Neural progenitor cell (in vitro differentiated cells): ENCODE measurements at regions not wholly inside any gene's neighbourhood (a gene's known extent, or its start where the extent isn't known, plus 50 kb on each side); places are given as distances from the start of the nearest gene placed in this dataset.

ENCODE experiments used
- DNase-seq: peaks from one replicate; pipeline ENCODE4 v3.0.0-alpha.2; 2016; ENCODE audit warnings: low spot score
- H2AFZ ChIP-seq: fragments of 200-600 bp; sonication (generic); replicated peaks from 2 replicates; pipeline ENCODE4 v1.6.1; 2016; ENCODE audit warnings: antibody characterized with exemption
- H3F3A ChIP-seq: fragments of 200-600 bp; sonication (generic); 2 replicates; pipeline ENCODE4 v1.6.1; 2016; ENCODE audit warnings: antibody characterized with exemption, low read depth
- H3K27ac ChIP-seq: fragments of 200-600 bp; sonication (generic); 2 replicates; pipeline ENCODE4 v1.5.1; 2016; ENCODE audit warnings: mild to moderate bottlenecking
- H3K27me3 ChIP-seq: fragments of 200-600 bp; sonication (generic); 2 replicates; pipeline ENCODE4 v1.6.1; 2016; ENCODE audit warnings: mild to moderate bottlenecking, moderate library complexity
- H3K36me3 ChIP-seq: fragments of 200-600 bp; sonication (generic); 2 replicates; pipeline ENCODE4 v1.5.1; 2016
- H3K4me1 ChIP-seq: fragments of 200-600 bp; sonication (generic); 2 replicates; pipeline ENCODE4 v1.6.1; 2016; ENCODE audit warnings: mixed run types
- H3K4me2 ChIP-seq: fragments of 200-600 bp; sonication (generic); 2 replicates; pipeline ENCODE4 v1.6.1; 2016
- H3K4me3 ChIP-seq: fragments of 200-600 bp; sonication (generic); 2 replicates; pipeline ENCODE4 v1.5.1; 2016
- H3K79me2 ChIP-seq: fragments of 200-600 bp; sonication (generic); 2 replicates; pipeline ENCODE4 v1.6.1; 2016; ENCODE audit warnings: low read depth
- H3K9ac ChIP-seq: fragments of 200-600 bp; sonication (generic); 2 replicates; pipeline ENCODE4 v1.6.1; 2016
- H3K9me3 ChIP-seq: fragments of 200-600 bp; sonication (generic); 2 replicates; pipeline ENCODE4 v1.5.1; 2016; ENCODE audit warnings: low read depth
- H4K20me1 ChIP-seq: fragments of 200-600 bp; sonication (generic); 2 replicates; pipeline ENCODE4 v1.6.1; 2016; ENCODE audit warnings: low read depth
- H3K27ac Mint-ChIP-seq: 3 replicates; pipeline ENCODE4 v1.8.0; 2021; ENCODE audit warnings: mixed read lengths
- H3K27me3 Mint-ChIP-seq: 2 replicates; pipeline ENCODE4 v1.8.0; 2022; ENCODE audit warnings: low read depth, mild to moderate bottlenecking, inconsistent platforms, moderate library complexity, mixed read lengths; ENCODE audit not compliant: insufficient read depth
- H3K36me3 Mint-ChIP-seq: 3 replicates; pipeline ENCODE4 v1.8.0; 2021; ENCODE audit warnings: mixed read lengths
- H3K4me1 Mint-ChIP-seq: 3 replicates; pipeline ENCODE4 v1.8.0; 2021; ENCODE audit warnings: mixed read lengths
- H3K4me3 Mint-ChIP-seq: 3 replicates; pipeline ENCODE4 v1.8.0; 2021; ENCODE audit warnings: mild to moderate bottlenecking, moderate library complexity, mixed read lengths
- H3K9me3 Mint-ChIP-seq: 3 replicates; pipeline ENCODE4 v1.8.0; 2020; ENCODE audit warnings: mixed read lengths
- EZH2 ChIP-seq: fragments of 200-600 bp; sonication (generic); IDR thresholded peaks from 2 replicates; pipeline ENCODE4 v1.6.1; 2017; ENCODE audit warnings: antibody characterized with exemption, mild to moderate bottlenecking, moderate library complexity
- EZH2phosphoT487 ChIP-seq: fragments of 200-600 bp; sonication (generic); IDR thresholded peaks from 2 replicates; pipeline ENCODE4 v1.6.1; 2017; ENCODE audit warnings: antibody characterized with exemption
- TF ChIP-seq, protein P1 (sequence below): fragments of 200-600 bp; sonication (generic); IDR thresholded peaks from 2 replicates; pipeline ENCODE4 v1.5.1; 2017; ENCODE audit warnings: antibody characterized with exemption, mild to moderate bottlenecking

DNA sequence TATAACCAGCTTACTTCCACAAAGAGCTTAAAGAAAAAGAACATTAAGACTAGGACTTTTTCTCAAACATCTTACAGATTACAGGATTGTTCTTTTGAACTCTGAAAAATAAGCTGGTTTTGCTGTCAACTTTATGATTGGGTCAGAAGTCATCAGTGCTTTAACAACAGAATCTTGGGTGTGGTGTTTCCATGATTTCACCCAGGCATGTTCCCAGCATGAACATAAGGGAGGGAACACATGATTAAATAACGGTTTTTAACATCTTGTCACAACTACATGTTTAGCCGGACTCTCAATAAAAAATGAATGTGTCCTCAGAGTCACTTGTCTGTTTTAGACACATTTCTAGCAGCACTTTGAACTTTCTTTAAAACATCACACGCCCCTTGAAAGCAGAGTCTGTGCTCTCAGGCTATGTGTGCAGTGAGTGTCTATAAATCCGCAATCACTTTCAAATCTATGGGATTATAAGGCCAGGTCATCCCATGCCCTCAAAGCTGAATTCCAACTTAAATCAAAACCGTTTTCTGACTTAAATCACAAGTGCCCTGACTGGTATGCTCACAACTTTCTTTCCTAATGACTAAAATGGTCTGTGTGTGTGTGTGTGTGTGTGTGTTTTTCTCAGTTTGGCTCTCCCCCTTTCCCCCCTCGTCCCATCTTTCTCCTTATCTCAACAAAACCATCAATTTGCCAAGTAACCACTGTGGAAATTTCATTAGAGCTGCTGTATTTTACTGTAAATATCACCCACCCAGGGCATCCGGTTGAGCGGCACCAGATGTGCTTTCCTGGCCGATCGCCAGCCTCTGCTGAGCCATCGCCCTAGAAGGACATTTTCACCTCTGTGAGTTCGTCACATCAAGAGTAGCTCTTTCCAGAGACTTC, 216.8 kb upstream of the DTNBP1 start:
- Histone ChIP-seq H3K9me3 (no peaks in the 10 kb centered on the region), H3K4me3 (no peak overlapping the region), H3K4me2 (no peak overlapping the region), H3K27ac (no peak overlapping the region), H3K79me2 (no peaks in the 10 kb centered on the region), H3K9ac (no peak overlapping the region), H3K27me3 (no peaks in the 10 kb centered on the region), H3K4me1 (no peaks in the 10 kb centered on the region), H3K36me3 (no peaks in the 10 kb centered on the region), H3F3A (no peaks in the 10 kb centered on the region), H2AFZ (no peak overlapping the region), H4K20me1 (no peaks in the 10 kb centered on the region)
- Mint-ChIP-seq H3K27me3 (peaks cover 7% of the 10 kb centered on the region), H3K4me3 (no peak overlapping the region), H3K4me1 (peaks cover 6% of the 10 kb centered on the region), H3K27ac (peak overlapping the region; percentile 5), H3K36me3 (no peaks in the 10 kb centered on the region), H3K9me3 (no peaks in the 10 kb centered on the region)
- TF ChIP-seq EZH2 (no peak), EZH2phosphoT487 (no peak)
- TF ChIP-seq, protein P1, sequence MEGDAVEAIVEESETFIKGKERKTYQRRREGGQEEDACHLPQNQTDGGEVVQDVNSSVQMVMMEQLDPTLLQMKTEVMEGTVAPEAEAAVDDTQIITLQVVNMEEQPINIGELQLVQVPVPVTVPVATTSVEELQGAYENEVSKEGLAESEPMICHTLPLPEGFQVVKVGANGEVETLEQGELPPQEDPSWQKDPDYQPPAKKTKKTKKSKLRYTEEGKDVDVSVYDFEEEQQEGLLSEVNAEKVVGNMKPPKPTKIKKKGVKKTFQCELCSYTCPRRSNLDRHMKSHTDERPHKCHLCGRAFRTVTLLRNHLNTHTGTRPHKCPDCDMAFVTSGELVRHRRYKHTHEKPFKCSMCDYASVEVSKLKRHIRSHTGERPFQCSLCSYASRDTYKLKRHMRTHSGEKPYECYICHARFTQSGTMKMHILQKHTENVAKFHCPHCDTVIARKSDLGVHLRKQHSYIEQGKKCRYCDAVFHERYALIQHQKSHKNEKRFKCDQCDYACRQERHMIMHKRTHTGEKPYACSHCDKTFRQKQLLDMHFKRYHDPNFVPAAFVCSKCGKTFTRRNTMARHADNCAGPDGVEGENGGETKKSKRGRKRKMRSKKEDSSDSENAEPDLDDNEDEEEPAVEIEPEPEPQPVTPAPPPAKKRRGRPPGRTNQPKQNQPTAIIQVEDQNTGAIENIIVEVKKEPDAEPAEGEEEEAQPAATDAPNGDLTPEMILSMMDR = no peak
- no peak for DNase-seq

DNA sequence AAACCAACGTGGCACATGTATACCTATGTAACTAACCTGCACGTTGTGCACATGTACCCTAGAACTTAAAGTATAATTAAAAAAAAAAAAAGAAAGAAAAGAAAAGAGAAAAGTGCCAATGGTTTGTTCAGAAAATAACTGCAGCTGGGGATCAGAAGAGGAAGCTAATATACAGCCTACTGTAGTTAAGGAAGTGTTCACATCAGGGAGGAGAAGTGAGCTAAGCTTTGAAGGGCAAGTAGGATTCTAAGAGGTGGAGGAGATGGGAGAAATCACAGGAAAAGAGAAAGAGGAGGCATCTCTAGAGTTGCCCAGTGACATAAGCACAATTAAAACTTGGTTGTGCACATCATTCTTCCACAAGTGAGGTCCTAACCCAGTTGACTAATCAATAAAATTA, 214.4 kb upstream of the DTNBP1 start:
- H4K20me1 ChIP-seq = no peaks in the 10 kb centered on the region
- TF ChIP-seq EZH2phosphoT487 (no peak), EZH2 (no peak)
- TF ChIP-seq, protein P1 = no peak
- Mint-ChIP-seq H3K27ac (no peak overlapping the region), H3K27me3 (peaks cover 4% of the 10 kb centered on the region), H3K36me3 (no peaks in the 10 kb centered on the region), H3K4me3 (no peak overlapping the region), H3K9me3 (no peaks in the 10 kb centered on the region), H3K4me1 (peaks cover 25% of the 10 kb centered on the region)
- H3K79me2 ChIP-seq = no peaks in the 10 kb centered on the region
- no peak overlapping the region for H2AFZ ChIP-seq
- H3K4me2 ChIP-seq = no peak overlapping the region
- H3F3A ChIP-seq = no peaks in the 10 kb centered on the region
- H3K4me3 ChIP-seq = no peak overlapping the region
- H3K9ac ChIP-seq = no peak overlapping the region
- no peak overlapping the region for H3K27ac ChIP-seq
- no peaks in the 10 kb centered on the region for H3K36me3 ChIP-seq
- DNase-seq = no peak
- no peaks in the 10 kb centered on the region for H3K27me3 ChIP-seq
- H3K9me3 ChIP-seq = no peaks in the 10 kb centered on the region
- H3K4me1 ChIP-seq = no peaks in the 10 kb centered on the region

DNA sequence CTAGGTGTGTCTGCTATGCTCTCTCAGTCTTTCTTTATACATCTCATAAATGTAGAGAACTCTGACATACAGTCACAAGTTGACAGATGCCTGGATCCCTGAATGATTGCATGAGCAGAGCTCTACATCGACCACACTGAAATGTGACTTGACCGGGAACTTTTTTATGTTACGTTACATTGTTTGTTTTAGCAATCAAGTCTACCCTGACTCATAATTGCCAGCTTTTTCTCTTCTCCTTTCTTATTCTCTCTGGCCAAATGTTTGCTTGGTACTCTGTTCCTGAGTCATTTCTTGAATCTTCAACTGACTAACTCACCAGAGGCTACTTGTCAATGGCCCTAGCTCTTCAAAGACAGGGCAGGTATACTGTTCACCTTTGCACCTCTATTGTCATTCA, 213.6 kb upstream of the DTNBP1 start:
- Mint-ChIP-seq H3K36me3 (no peaks in the 10 kb centered on the region), H3K27ac (no peak overlapping the region), H3K4me1 (peaks cover 31% of the 10 kb centered on the region), H3K9me3 (no peaks in the 10 kb centered on the region), H3K4me3 (no peak overlapping the region), H3K27me3 (peaks cover 4% of the 10 kb centered on the region)
- Histone ChIP-seq H3K4me3 (no peak overlapping the region), H3K27ac (no peak overlapping the region), H3K4me1 (no peaks in the 10 kb centered on the region), H3K9ac (no peak overlapping the region), H3K27me3 (no peaks in the 10 kb centered on the region), H3F3A (no peaks in the 10 kb centered on the region), H2AFZ (no peak overlapping the region), H3K79me2 (no peaks in the 10 kb centered on the region), H3K36me3 (no peaks in the 10 kb centered on the region), H3K9me3 (no peaks in the 10 kb centered on the region), H4K20me1 (no peaks in the 10 kb centered on the region), H3K4me2 (no peak overlapping the region)
- no peak for TF ChIP-seq EZH2
- no peak for TF ChIP-seq EZH2phosphoT487
- TF ChIP-seq, protein P1 = no peak
- no peak for DNase-seq
